IPS DF 6.9 (cell line): ENCODE measurements at regions not wholly inside any gene's neighbourhood (a gene's known extent, or its start where the extent isn't known, plus 50 kb on each side); places are given as distances from the start of the nearest gene placed in this dataset.
"Not testable (repeated sequence)": the region's sequence is repeated elsewhere in the genome, so short reads cannot be mapped to it uniquely, and the experiment has no call there.

ENCODE experiments used
- DNase-seq: peaks from one replicate; pipeline ENCODE4 v3.0.0-alpha.2; 2013; ENCODE audit warnings: low read depth, low spot score
- H3K27ac ChIP-seq: one replicate; pipeline ENCODE4 v1.5.1; 2013; ENCODE audit warnings: low read length, control low read depth
- H3K27me3 ChIP-seq: 2 replicates; pipeline ENCODE4 v1.6.1; 2013; ENCODE audit warnings: mild to moderate bottlenecking, low read length; ENCODE audit not compliant: control insufficient read depth, insufficient read depth
- H3K36me3 ChIP-seq: 2 replicates; pipeline ENCODE4 v1.6.1; 2013; ENCODE audit warnings: low read length; ENCODE audit not compliant: control insufficient read depth, insufficient read depth
- H3K4me1 ChIP-seq: 2 replicates; pipeline ENCODE4 v1.6.1; 2013; ENCODE audit warnings: low read length; ENCODE audit not compliant: control insufficient read depth, insufficient read depth
- H3K4me3 ChIP-seq: 2 replicates; pipeline ENCODE4 v1.5.1; 2013; ENCODE audit warnings: mild to moderate bottlenecking, low read length
- H3K9me3 ChIP-seq: 2 replicates; pipeline ENCODE4 v1.6.1; 2013; ENCODE audit warnings: low read length, inconsistent platforms; ENCODE audit not compliant: control insufficient read depth, insufficient read depth
- WGBS: extraction: QIAGEN DNeasy Blood & Tissue Kit; methylation state at CpG from one replicate; pipeline ENCODE4 v1.1.7; 2013; ENCODE audit warnings: mixed read lengths, missing lambda C conversion rate; ENCODE audit not compliant: insufficient read length, insufficient coverage; 5-methylcytosine and 5-hydroxymethylcytosine counted together

DNA sequence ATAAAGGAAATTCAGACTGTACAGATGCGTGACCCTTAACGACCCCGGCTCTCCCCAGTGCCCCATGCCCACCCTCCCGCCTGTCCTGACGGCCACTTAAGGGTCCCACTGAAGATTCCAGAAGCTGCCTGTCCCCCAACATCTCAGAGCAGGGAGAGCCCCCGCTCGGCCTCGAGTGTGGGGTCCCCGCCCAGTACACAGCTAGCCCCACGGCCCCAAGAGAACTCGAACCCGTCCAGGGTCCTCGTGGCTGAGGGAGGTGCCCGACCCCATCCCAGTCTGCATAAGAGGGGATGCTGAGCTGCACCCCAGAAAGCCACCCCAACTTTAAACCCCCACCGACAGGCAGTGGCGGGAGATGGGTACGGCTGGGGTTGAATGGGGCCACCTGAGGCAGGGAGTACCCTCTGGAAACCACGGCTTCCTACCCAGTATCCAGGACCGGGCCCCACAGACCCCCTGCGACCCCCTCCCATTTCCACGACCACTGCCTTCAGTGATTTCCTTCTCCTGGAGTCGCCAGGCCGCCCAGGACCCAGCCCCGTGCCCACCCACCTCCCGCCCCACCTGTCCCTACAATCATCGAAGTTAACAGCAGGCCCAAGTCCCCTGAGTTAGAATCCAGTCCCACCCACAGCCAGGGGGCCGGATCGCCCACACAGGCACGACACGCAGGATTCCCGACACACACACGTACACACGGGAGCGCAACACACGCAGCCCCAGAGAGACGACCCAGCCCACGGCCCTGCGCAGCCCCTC lies 177.7 kb downstream of the SPATA31A1 start:
- H3K27ac ChIP-seq, H3K36me3 ChIP-seq, DNase-seq, H3K27me3 ChIP-seq, H3K4me3 ChIP-seq, H3K9me3 ChIP-seq, H3K4me1 ChIP-seq: not testable (repeated sequence)
- WGBS: no CpG with 5 or more reads among the region's 38 CpGs

DNA sequence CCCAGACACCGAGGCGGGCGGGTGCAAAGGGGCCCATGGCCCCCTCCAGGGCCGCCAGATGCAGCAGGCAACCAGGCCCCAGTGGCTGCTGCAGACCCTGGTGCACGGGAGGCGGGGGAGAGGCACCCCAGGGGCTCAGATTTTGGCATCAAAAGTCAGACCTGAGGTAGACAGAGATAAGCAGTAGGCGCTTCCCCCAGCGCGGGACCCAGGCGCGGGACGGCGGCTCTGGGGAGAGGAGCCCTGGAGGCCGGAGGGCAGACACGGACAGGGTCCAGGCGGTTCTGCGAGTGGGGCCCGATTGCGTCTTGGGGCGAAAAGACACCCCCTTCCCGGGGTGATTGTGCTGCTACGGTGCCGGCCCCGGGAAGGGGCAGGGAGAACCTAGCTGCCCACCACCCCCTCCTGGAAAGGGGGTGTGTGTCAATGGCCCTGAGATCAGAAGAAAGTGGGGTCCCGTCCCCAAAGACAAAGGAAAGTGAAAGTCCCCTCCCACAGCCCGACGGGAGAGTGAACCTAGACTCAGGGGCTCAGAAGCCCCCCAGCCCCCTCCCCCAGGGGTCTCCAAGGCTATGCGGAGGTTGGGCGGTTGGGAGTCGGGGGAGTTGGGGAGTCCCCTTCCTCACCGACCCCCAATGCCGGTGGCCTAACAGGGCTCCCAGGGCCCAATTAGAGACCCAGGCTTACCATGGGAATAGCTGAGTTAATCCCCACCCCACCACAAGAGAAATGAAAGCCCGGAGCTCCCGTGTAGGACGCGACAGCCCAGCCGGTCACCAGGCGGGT lies 178.5 kb downstream of the SPATA31A1 start:
- DNase-seq, H3K27ac ChIP-seq, H3K9me3 ChIP-seq, H3K4me1 ChIP-seq, H3K27me3 ChIP-seq, H3K4me3 ChIP-seq, H3K36me3 ChIP-seq: not testable (repeated sequence)
- WGBS: no CpG with 5 or more reads among the region's 38 CpGs

DNA sequence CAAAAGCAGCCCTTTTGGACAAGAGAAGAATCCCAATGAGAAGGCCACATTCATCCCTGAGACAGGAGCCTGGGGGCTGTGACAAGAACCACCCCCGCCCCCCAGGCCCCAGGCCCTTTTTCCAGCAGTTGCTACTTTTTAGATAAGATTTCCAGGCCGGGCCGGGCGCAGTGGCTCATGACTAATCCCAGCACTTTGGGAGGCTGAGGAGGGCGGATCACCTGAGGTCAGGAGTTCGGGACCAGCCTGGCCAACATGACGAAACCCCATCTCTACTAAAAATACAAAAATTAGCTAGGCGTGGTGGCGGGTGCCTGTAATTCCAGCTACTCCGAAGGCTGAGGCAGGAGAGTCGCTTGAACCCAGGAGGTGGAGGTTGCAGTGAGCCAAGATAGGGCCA lies 179.4 kb downstream of the SPATA31A1 start:
- not testable (repeated sequence) for H3K27ac ChIP-seq, H3K36me3 ChIP-seq
- WGBS: no CpG with 5 or more reads among the region's 11 CpGs

DNA sequence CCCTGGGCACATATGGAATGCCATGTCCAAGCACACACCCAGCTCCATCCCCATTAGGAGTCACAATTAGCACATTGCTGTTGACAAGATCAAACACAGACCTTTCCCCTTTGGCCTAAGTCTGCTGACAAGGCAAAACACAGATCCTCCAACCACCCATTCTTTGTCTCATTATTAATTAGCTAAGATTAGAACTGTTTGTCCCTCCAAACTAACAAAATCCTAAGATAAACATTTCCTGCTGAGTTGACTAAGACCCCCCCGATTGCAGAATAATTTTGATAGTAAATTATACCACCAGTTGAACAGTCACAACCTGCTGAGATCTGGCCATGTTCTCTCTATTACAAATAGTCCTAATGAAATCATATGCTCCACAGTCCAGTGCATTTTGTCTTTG lies 186.7 kb downstream of the SPATA31A1 start:
- H3K27ac ChIP-seq, H3K9me3 ChIP-seq, H3K4me1 ChIP-seq, H3K4me3 ChIP-seq, DNase-seq, H3K36me3 ChIP-seq, H3K27me3 ChIP-seq: not testable (repeated sequence)
- WGBS: no CpG with 5 or more reads among the region's 1 CpG

More for the DNA sequence above, 179.4 kb downstream of the SPATA31A1 start:
- not testable (repeated sequence) for H3K4me3 ChIP-seq, H3K4me1 ChIP-seq, DNase-seq, H3K9me3 ChIP-seq, H3K27me3 ChIP-seq

DNA sequence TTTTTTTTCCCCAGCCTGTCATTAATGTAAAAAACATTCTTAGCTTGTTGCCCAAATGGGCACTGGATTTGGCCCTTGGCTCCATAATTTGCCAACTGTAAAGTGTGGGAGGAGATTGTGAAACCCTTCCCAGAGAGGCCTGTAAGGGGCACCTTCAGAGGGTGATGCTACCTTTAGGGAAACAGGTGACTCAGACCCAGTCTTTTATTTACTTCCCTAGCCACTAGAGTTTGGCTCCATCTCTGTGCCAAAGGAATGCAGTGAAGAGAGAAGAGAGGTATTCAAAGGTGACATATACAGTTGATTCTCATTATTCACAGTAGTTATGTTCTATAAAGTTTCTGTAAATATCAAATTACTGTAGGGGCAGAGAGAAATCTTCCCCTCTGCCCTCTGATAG lies 189.6 kb downstream of the SPATA31A1 start:
- not testable (repeated sequence) for H3K27me3 ChIP-seq, H3K4me3 ChIP-seq, DNase-seq, H3K27ac ChIP-seq, H3K4me1 ChIP-seq, H3K9me3 ChIP-seq, H3K36me3 ChIP-seq

DNA sequence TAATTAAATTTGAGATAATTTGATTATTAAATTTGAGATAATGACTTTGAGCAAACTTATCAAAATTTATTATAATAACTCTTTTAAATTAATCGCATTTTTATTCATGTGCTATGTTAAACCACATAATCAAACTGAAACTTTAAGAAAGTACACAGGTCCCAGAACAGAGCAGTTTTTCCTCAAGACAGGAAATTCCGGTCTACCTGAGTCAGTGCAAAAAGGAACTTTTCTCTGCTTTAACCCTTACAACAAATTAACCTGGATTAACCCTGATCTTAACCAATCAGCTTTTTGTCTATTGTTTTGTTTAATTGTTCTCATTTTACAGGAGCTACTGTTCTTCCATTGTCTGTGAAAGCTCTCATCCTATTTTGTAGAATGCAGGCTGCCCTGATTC lies 195.1 kb downstream of the SPATA31A1 start:
- no CpG with 5 or more reads among the region's 2 CpGs for WGBS
- H3K4me1 ChIP-seq, DNase-seq, H3K36me3 ChIP-seq, H3K4me3 ChIP-seq, H3K27me3 ChIP-seq, H3K9me3 ChIP-seq, H3K27ac ChIP-seq: not testable (repeated sequence)

DNA sequence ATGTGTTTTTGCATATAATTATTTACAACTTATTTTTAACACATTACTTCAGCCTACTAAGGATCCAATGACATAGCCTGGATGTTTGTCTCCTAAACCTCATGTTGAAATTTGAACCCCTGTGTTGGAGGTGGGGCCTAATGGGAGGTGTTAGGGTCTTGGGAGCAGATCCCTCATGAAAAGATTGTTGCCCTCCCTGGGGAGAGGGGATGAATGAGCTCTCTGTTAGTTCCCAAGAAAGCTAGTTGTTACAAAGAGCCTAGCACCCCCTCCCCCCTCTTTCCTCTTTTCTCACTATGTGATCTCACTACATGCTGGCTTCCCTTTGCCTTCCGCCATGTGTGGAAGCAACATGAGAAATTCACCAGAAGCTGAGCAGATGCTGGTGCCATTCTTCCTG lies 196.1 kb downstream of the SPATA31A1 start:
- not testable (repeated sequence) for H3K27ac ChIP-seq, H3K4me1 ChIP-seq, H3K9me3 ChIP-seq, H3K4me3 ChIP-seq, H3K27me3 ChIP-seq, H3K36me3 ChIP-seq
- WGBS: no CpG with 5 or more reads among the region's 1 CpG
- DNase-seq: peak; percentile 66

DNA sequence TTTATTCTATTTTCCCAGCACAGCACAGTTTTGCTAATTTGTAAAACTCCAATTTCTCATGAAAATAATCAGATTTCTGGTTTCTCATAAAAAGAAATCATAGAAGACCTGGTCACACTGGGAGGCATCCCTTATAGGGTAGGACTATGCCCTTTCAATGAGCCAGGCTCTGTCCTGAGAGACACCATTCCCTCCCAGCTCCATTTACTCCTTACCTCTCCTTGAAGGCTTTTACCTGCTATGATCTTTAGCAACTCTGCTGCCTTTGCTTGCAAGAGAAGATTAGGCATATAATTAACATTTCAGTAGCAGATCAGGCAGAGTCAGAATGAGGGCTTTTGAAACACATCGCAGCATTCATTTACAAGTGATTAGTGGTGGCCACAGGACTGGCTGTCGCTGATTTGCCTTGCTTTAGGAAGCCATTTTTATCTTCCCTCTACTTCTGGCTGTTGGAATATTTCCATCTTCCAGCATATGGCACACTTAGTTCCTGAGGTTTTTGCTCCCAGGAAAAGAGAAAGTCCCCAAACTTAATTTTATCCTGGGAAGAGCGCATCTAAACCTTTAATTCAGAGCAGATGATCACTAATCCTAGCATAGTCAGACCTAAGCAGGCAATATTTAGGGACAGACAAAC lies 196.9 kb downstream of the SPATA31A1 start:
- H3K4me1 ChIP-seq, H3K4me3 ChIP-seq, H3K9me3 ChIP-seq, DNase-seq, H3K36me3 ChIP-seq, H3K27ac ChIP-seq, H3K27me3 ChIP-seq: not testable (repeated sequence)
- whole genome bisulfite sequencing: no CpG with 5 or more reads among the region's 3 CpGs

DNA sequence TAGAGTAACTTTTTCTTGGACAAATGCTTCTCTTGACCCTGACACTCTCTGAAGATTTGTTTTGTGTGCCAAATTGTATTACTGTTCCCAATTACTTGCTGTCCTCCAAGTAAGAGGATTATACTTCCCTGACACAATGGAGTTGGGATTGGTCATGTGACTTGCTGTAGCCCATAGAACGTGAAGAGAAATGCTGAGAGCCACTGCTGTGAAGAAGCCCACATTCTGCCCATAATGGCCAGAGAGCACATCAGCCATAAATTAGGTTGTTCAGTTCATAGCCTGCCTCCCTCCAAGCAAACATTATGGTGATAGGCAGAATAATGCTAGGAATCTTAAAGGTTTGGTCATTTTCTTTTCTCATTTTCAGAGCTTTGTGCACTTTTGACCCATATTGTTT lies 198.9 kb downstream of the SPATA31A1 start:
- H3K4me3 ChIP-seq, DNase-seq, H3K9me3 ChIP-seq, H3K36me3 ChIP-seq, H3K27ac ChIP-seq, H3K27me3 ChIP-seq, H3K4me1 ChIP-seq: not testable (repeated sequence)
- WGBS: no CpG with 5 or more reads among the region's 1 CpG

DNA sequence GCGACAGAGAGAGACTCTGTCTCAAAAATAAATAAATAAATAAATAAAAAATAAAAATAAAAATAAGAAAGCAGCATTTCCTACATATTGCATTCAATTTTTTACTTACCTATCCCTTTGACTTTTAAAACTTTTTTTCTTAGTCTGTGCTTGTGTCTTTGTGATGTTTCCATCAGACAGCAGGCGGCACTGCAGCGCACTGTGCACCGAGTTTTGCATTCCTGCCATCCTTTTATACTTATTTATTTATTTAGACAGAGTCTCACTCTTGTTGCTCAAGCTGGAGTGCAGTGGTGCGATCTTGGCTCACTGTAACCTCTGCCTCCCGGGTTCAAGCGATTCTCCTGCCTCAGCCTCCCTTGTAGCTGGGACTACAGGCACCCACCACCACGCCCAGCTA lies 203.9 kb downstream of the SPATA31A1 start:
- not testable (repeated sequence) for H3K4me1 ChIP-seq, H3K36me3 ChIP-seq, H3K27ac ChIP-seq, H3K9me3 ChIP-seq, H3K4me3 ChIP-seq, DNase-seq, H3K27me3 ChIP-seq
- WGBS: no CpG with 5 or more reads among the region's 8 CpGs
